Kidney (tissue), 13 donors: ENCODE measurements at regions not wholly inside any gene's neighbourhood (a gene's known extent, or its start where the extent isn't known, plus 50 kb on each side); places are given as distances from the start of the nearest gene placed in this dataset.

Experiments used
- DNase-seq, 5 donors: peaks; one replicate each; pipeline ENCODE4 v3.0.0-alpha.2; 2013 to 2020
- FAIRE-seq: peaks from 2 replicates; lab custom pipeline; 2012; peaks lifted over from hg19 to GRCh38; lab: Jason Lieb, UNC
- H3K27ac ChIP-seq, 2 donors: one replicate each; pipeline ENCODE4 v1.7.0; 2013; ENCODE audit warnings: low read depth in 2 of 2, low read length in 2 of 2, inconsistent platforms in 1 of 2
- H3K27me3 ChIP-seq: one replicate; pipeline ENCODE4 v1.7.1; 2013; ENCODE audit warnings: low read length, inconsistent platforms; ENCODE audit not compliant: control insufficient read depth, insufficient read depth
- H3K36me3 ChIP-seq, 3 donors: one replicate each; pipeline versions ENCODE4 v1.7.0 to v1.7.1; 2013; ENCODE audit warnings: low read length in 3 of 3, control low read depth in 1 of 3, inconsistent platforms in 1 of 3; ENCODE audit not compliant: insufficient read depth in 3 of 3, control insufficient read depth in 2 of 3
- H3K4me1 ChIP-seq, 3 donors: one replicate each; pipeline versions ENCODE4 v1.7.0 to v1.7.1; 2013; ENCODE audit warnings: low read length in 3 of 3, inconsistent platforms in 1 of 3, low read depth in 1 of 3; ENCODE audit not compliant: control insufficient read depth in 2 of 3, insufficient read depth in 2 of 3
- H3K4me3 ChIP-seq, 3 donors: one replicate each; pipeline versions ENCODE4 v1.7.0 to v1.8.1; 2013; ENCODE audit warnings: low read length in 3 of 3, control low read depth in 1 of 3, inconsistent platforms in 1 of 3
- H3K9ac ChIP-seq, 3 donors: one replicate each; pipeline versions ENCODE4 v1.7.0 to v1.7.1; 2013; ENCODE audit warnings: low read length in 3 of 3, control low read depth in 1 of 3, inconsistent platforms in 1 of 3
- H3K9me3 ChIP-seq, 3 donors: one replicate each; pipeline versions ENCODE4 v1.7.0 to v1.7.1; 2013; ENCODE audit warnings: low read length in 3 of 3, control low read depth in 1 of 3, inconsistent platforms in 1 of 3; ENCODE audit not compliant: control insufficient read depth in 2 of 3, insufficient read depth in 1 of 3
- intact Hi-C: fragments of 100-400 bp; cut with DNase I; formaldehyde crosslinking; loops from one replicate; pipeline ENCODE4 v1.11.1; 2022
- TF ChIP-seq, protein P1 (sequence below): IDR thresholded peaks from 3 replicates; pipeline ENCODE4 v1.5.1; 2012; ENCODE audit warnings: mild to moderate bottlenecking, moderate library complexity, borderline replicate concordance; ENCODE audit not compliant: insufficient read depth; ENCODE audit errors: extremely low read depth
- donor health status: control.
- donor health status: control.
- donor health status: control.
- donor health status: control.
- donor health status: control.
- donor health status: DM: yes; HTN: yes; CAD: no.
- donor health status: Normal renal cell carcinoma (clear cell type).

- Histone ChIP-seq H3K9me3 (no peaks in the 10 kb centered on the region), H3K4me3 (no peak overlapping the region), H3K27me3 (no peaks in the 10 kb centered on the region), H3K36me3 (no peaks in the 10 kb centered on the region), H3K4me1 (peaks cover 0 to 9% (median 2%) of the 10 kb centered on the region in 3 donors), H3K9ac (no peak overlapping the region), H3K27ac (no peak overlapping the region)
- TF ChIP-seq, protein P1, sequence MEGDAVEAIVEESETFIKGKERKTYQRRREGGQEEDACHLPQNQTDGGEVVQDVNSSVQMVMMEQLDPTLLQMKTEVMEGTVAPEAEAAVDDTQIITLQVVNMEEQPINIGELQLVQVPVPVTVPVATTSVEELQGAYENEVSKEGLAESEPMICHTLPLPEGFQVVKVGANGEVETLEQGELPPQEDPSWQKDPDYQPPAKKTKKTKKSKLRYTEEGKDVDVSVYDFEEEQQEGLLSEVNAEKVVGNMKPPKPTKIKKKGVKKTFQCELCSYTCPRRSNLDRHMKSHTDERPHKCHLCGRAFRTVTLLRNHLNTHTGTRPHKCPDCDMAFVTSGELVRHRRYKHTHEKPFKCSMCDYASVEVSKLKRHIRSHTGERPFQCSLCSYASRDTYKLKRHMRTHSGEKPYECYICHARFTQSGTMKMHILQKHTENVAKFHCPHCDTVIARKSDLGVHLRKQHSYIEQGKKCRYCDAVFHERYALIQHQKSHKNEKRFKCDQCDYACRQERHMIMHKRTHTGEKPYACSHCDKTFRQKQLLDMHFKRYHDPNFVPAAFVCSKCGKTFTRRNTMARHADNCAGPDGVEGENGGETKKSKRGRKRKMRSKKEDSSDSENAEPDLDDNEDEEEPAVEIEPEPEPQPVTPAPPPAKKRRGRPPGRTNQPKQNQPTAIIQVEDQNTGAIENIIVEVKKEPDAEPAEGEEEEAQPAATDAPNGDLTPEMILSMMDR = no peak
- intact Hi-C loops = no loop called here
- no peak for FAIRE-seq
- no peak for DNase-seq
Observed at GRCh38 chr17:72423718-72424117, 302.9 kb downstream of the SOX9 start.

DNA sequence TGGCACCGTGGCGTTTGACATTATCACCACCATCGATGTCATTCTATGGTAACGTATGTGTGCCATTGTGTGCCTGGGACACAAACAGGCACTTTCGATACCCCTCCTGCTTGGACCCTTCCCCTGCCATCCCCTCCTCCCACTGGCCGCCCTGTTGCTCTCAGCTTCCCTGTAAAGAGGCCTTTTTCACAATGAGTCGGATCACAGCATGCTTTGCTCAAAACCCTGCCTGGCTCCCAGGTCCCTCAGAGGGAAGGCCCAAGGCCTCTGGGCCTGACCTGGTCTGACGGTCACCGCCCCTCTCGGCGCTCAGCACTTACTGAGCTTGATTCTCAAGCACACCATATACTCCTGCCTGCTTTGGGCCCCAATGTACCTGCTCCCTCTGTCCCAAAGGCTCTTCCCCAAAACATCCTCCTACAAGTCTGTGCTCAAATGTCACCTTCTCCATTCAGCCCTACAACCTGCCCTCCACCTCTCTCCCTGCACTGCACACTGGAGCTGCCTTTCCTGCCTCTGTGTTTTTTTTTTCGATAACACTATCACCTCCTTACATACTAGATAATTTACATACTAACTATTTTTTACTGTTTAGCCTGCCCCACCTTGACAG is 303.8 kb downstream of the SOX9 start:
- Histone ChIP-seq H3K4me3 (no peak overlapping the region), H3K9ac (no peak overlapping the region), H3K4me1 (peaks cover 0 to 9% (median 2%) of the 10 kb centered on the region in 3 donors), H3K27me3 (no peaks in the 10 kb centered on the region), H3K27ac (no peak overlapping the region), H3K36me3 (no peaks in the 10 kb centered on the region), H3K9me3 (no peaks in the 10 kb centered on the region)
- DNase-seq (no peak), FAIRE-seq (no peak)
- intact Hi-C loops = no loop called here
- TF ChIP-seq, protein P1 = no peak

GRCh38 chr17:72425133-72425793 is 304.4 kb downstream of the SOX9 start:
- TF ChIP-seq, protein P1 = no peak
- intact Hi-C loops = no loop called here
- no peaks in the 10 kb centered on the region for H3K36me3 ChIP-seq
- peaks cover 0 to 9% (median 2%) of the 10 kb centered on the region in 3 donors for H3K4me1 ChIP-seq
- no peak overlapping the region for H3K4me3 ChIP-seq
- FAIRE-seq = no peak
- no peak overlapping the region for H3K27ac ChIP-seq
- no peaks in the 10 kb centered on the region for H3K9me3 ChIP-seq
- peak in 1 of 5 donors; percentile 3 for DNase-seq
- H3K27me3 ChIP-seq = no peaks in the 10 kb centered on the region
- H3K9ac ChIP-seq = no peak overlapping the region
